HEK293 (cell line): ENCODE measurements at regions not wholly inside any gene's neighbourhood (a gene's known extent, or its start where the extent isn't known, plus 50 kb on each side); places are given as distances from the start of the nearest gene placed in this dataset.

ENCODE experiments used
- INSM2 ChIP-seq: fragments of 450-650 bp; formaldehyde crosslinking; IDR thresholded peaks from 2 replicates; pipeline ENCODE4 v1.5.1; 2016; ENCODE audit warnings: missing biosample characterization, missing genetic modification characterization
- KLF17 ChIP-seq: fragments of 450-650 bp; formaldehyde crosslinking; IDR thresholded peaks from 2 replicates; pipeline ENCODE4 v1.5.1; 2016; ENCODE audit warnings: missing biosample characterization, missing genetic modification characterization
- PRDM10 ChIP-seq: fragments of 450-650 bp; formaldehyde crosslinking; IDR thresholded peaks from 2 replicates; pipeline ENCODE4 v1.5.1; 2016; ENCODE audit warnings: missing biosample characterization, missing genetic modification characterization
- ZBTB44 ChIP-seq: fragments of 450-650 bp; IDR thresholded peaks from 2 replicates; pipeline ENCODE4 v1.5.1; 2018; ENCODE audit warnings: missing biosample characterization, mild to moderate bottlenecking, missing genetic modification characterization
- ZEB2 ChIP-seq: fragments of 450-650 bp; formaldehyde crosslinking; IDR thresholded peaks from 2 replicates; pipeline ENCODE4 v1.5.1; 2016; ENCODE audit warnings: missing biosample characterization, missing genetic modification characterization
- ZNF280D ChIP-seq: fragments of 450-650 bp; formaldehyde crosslinking; IDR thresholded peaks from 2 replicates; pipeline ENCODE4 v1.5.1; 2016; ENCODE audit warnings: missing biosample characterization, missing genetic modification characterization
- ZNF518A ChIP-seq: fragments of 450-650 bp; formaldehyde crosslinking; conservative IDR thresholded peaks from 2 replicates; pipeline ENCODE4 v1.5.1; 2016; ENCODE audit warnings: low read depth, missing biosample characterization, missing genetic modification characterization
- ZNF561 ChIP-seq: fragments of 450-650 bp; IDR thresholded peaks from 2 replicates; pipeline ENCODE4 v1.5.1; 2018; ENCODE audit warnings: missing biosample characterization, missing genetic modification characterization, borderline replicate concordance
- ZNF654 ChIP-seq: fragments of 450-650 bp; formaldehyde crosslinking; IDR thresholded peaks from 2 replicates; pipeline ENCODE4 v1.5.1; 2016; ENCODE audit warnings: low read depth, missing biosample characterization, missing genetic modification characterization
- ZNF660 ChIP-seq: fragments of 450-650 bp; IDR thresholded peaks from 2 replicates; pipeline ENCODE4 v1.5.1; 2018; ENCODE audit warnings: missing biosample characterization, mild to moderate bottlenecking, missing genetic modification characterization
- ZNF692 ChIP-seq: fragments of 450-650 bp; formaldehyde crosslinking; IDR thresholded peaks from 2 replicates; pipeline ENCODE4 v1.5.1; 2016; ENCODE audit warnings: missing biosample characterization, missing genetic modification characterization

GRCh38 chr12:90062799-90063198 lies 354.2 kb upstream of the ATP2B1 start (continued):
- TF ChIP-seq ZNF518A (tag by site-specific recombination): peak; percentile 47; the same call in 1 of the 2 replicates
- TF ChIP-seq PRDM10 (tag by site-specific recombination): peak; percentile 94
- TF ChIP-seq ZNF280D (tag by site-specific recombination): no peak
- TF ChIP-seq ZBTB44 (tag by site-specific recombination): peak; percentile 47; the same call in 1 of the 2 replicates
- TF ChIP-seq ZNF692 (tag by site-specific recombination): 0 out of 2 replicates have a peak, but pooled peaks have one; percentile 30
- peak; percentile 78 for TF ChIP-seq ZNF660 (tag by site-specific recombination)
- TF ChIP-seq INSM2: peak; percentile 15; the same call in 1 of the 2 replicates
- 0 out of 2 replicates have a peak, but pooled peaks have one; percentile 41 for TF ChIP-seq ZNF561
- peak; percentile 71; the same call in 1 of the 2 replicates for TF ChIP-seq ZEB2 (tag by site-specific recombination)
- TF ChIP-seq KLF17: 0 out of 2 replicates have a peak, but pooled peaks have one; percentile 73
- peak; percentile 55 for TF ChIP-seq ZNF654 (tag by site-specific recombination)
- TF ChIP-seq, all 188 proteins: peak for 33
